CD14-positive monocyte (primary cell): ENCODE measurements at regions not wholly inside any gene's neighbourhood (a gene's known extent, or its start where the extent isn't known, plus 50 kb on each side); places are given as distances from the start of the nearest gene placed in this dataset.
A peak's percentile ranks its signal among the peaks of the same experiment; 100 is the strongest.

Source experiments
- DNase-seq, 3 donors: peaks; one replicate each; pipeline ENCODE4 v3.0.0-alpha.2; 2011 to 2022
- H2AFZ ChIP-seq: 2 replicates; pipeline ENCODE4 v1.6.0; 2012; ENCODE audit warnings: mild to moderate bottlenecking, low read depth, low read length, inconsistent platforms; ENCODE audit not compliant: insufficient read depth, poor library complexity, severe bottlenecking
- H3K27ac ChIP-seq, 2 donors: 1 replicate in 1 of 2; 2 replicates in 1 of 2; pipeline ENCODE4 v1.5.1; 2012 to 2013; ENCODE audit warnings: low read length in 2 of 2, control low read depth in 1 of 2, inconsistent platforms in 1 of 2, low read depth in 1 of 2, mild to moderate bottlenecking in 1 of 2
- H3K27me3 ChIP-seq, 2 donors: one replicate each; pipeline versions ENCODE4 v1.6.0 to v1.6.1; 2011 to 2013; ENCODE audit warnings: low read length in 2 of 2; ENCODE audit not compliant: control insufficient read depth in 2 of 2, insufficient read depth in 2 of 2
- H3K36me3 ChIP-seq, 2 donors: replicated peaks in 1 of 2; 1 replicate in 1 of 2; 2 replicates in 1 of 2; pipeline versions ENCODE4 v1.5.1 to v1.6.1; 2012 to 2013; ENCODE audit warnings: low read length in 2 of 2, control low read depth in 1 of 2, inconsistent platforms in 1 of 2, mild to moderate bottlenecking in 1 of 2; ENCODE audit not compliant: insufficient read depth in 2 of 2, control insufficient read depth in 1 of 2
- H3K4me1 ChIP-seq, 2 donors: 1 replicate in 1 of 2; 2 replicates in 1 of 2; pipeline versions ENCODE4 v1.5.1 to v1.6.1; 2012 to 2013; ENCODE audit warnings: low read length in 2 of 2, control low read depth in 1 of 2, inconsistent platforms in 1 of 2, mild to moderate bottlenecking in 1 of 2, moderate library complexity in 1 of 2; ENCODE audit not compliant: insufficient read depth in 2 of 2, control insufficient read depth in 1 of 2
- H3K4me2 ChIP-seq: replicated peaks from 2 replicates; pipeline ENCODE3; 2012; ENCODE audit warnings: low read length, moderate library complexity, mild to moderate bottlenecking; ENCODE audit not compliant: poor library complexity, severe bottlenecking; ENCODE audit errors: extremely low read depth
- H3K4me3 ChIP-seq, 3 experiments: fragments of 200-600 bp in 1 of 3; sonication (generic) in 1 of 3; replicated peaks in 1 of 3; 1 replicate in 2 of 3; 2 replicates in 1 of 3; pipeline ENCODE4 v1.5.1; 2011 to 2013; ENCODE audit warnings: low read length in 3 of 3, mild to moderate bottlenecking in 3 of 3, control low read depth in 2 of 3, low read depth in 2 of 3, inconsistent platforms in 1 of 3, moderate library complexity in 1 of 3
- H3K79me2 ChIP-seq: 2 replicates; pipeline ENCODE4 v1.6.0; 2012; ENCODE audit warnings: mild to moderate bottlenecking, control low read depth, inconsistent platforms, low read length, moderate library complexity; ENCODE audit not compliant: insufficient read depth
- H3K9ac ChIP-seq: 2 replicates; pipeline ENCODE4 v1.6.0; 2017; ENCODE audit warnings: low read length, mild to moderate bottlenecking; ENCODE audit not compliant: insufficient read depth, poor library complexity, severe bottlenecking
- H3K9me3 ChIP-seq, 2 donors: replicated peaks in 1 of 2; 1 replicate in 1 of 2; 2 replicates in 1 of 2; pipeline versions ENCODE4 v1.5.1 to v1.6.1; 2012 to 2013; ENCODE audit warnings: low read length in 2 of 2, control low read depth in 1 of 2; ENCODE audit not compliant: control insufficient read depth in 1 of 2, insufficient read depth in 1 of 2
- H4K20me1 ChIP-seq: 2 replicates; pipeline ENCODE4 v1.6.0; 2012; ENCODE audit warnings: mild to moderate bottlenecking, low read length, control low read depth, moderate library complexity; ENCODE audit not compliant: insufficient read depth
- H3K27ac Mint-ChIP-seq, 7 donors: one replicate each; pipeline ENCODE4 v1.8.0; 2020; ENCODE audit warnings: mild to moderate bottlenecking in 7 of 7, mixed read lengths in 7 of 7, moderate library complexity in 6 of 7, inconsistent platforms in 2 of 7
- H3K27me3 Mint-ChIP-seq, 3 donors: one replicate each; pipeline ENCODE4 v1.8.0; 2021 to 2022; ENCODE audit warnings: low read depth in 3 of 3, mild to moderate bottlenecking in 3 of 3, mixed read lengths in 3 of 3, moderate library complexity in 3 of 3, inconsistent platforms in 1 of 3
- H3K36me3 Mint-ChIP-seq, 2 donors: one replicate each; pipeline ENCODE4 v1.8.0; 2020; ENCODE audit warnings: mixed read lengths in 2 of 2, inconsistent platforms in 1 of 2, mild to moderate bottlenecking in 1 of 2
- H3K4me1 Mint-ChIP-seq: one replicate; pipeline ENCODE4 v1.8.0; 2020; ENCODE audit warnings: mild to moderate bottlenecking, mixed read lengths
- H3K4me3 Mint-ChIP-seq, 2 donors: one replicate each; pipeline ENCODE4 v1.8.0; 2020; ENCODE audit warnings: mild to moderate bottlenecking in 2 of 2, mixed read lengths in 2 of 2, moderate library complexity in 1 of 2
- H3K9me3 Mint-ChIP-seq, 7 donors: one replicate each; pipeline ENCODE4 v1.8.0; 2020 to 2022; ENCODE audit warnings: mixed read lengths in 7 of 7, mild to moderate bottlenecking in 6 of 7, moderate library complexity in 6 of 7, inconsistent platforms in 2 of 7
- CTCF ChIP-seq: fragments of 200-600 bp; IDR thresholded peaks from one replicate; pipeline ENCODE4 v1.8.0; 2022; ENCODE audit warnings: antibody characterized with exemption, mild to moderate bottlenecking
- WGBS: methylation state at CpG from one replicate; pipeline ENCODE4 v1.1.5; 2013; ENCODE audit warnings: missing lambda C conversion rate; ENCODE audit not compliant: insufficient coverage; 5-methylcytosine and 5-hydroxymethylcytosine counted together
- intact Hi-C, 2 donors: fragments of 100-400 bp; cut with micrococcal nuclease; formaldehyde crosslinking; loops; one replicate each; pipeline versions ENCODE4 v1.15.0 to v1.15.1; 2023

GRCh38 chr1:200337410-200337809, 72.4 kb downstream of the ZNF281 start:
- WGBS, result 0% methylated on average over 1 of the region's 2 CpGs
- H3K79me2 ChIP-seq, result no peaks in the 10 kb centered on the region
- no peaks in the 10 kb centered on the region for H3K27me3 ChIP-seq
- no peak overlapping the region for H3K27ac ChIP-seq
- H4K20me1 ChIP-seq, result no peaks in the 10 kb centered on the region
- no peak overlapping the region for H3K4me3 Mint-ChIP-seq
- no peaks in the 10 kb centered on the region for H3K9me3 ChIP-seq
- H3K36me3 Mint-ChIP-seq, result no peaks in the 10 kb centered on the region
- peaks cover 22% of the 10 kb centered on the region for H3K4me1 Mint-ChIP-seq
- peak overlapping the region; percentile 32 for H2AFZ ChIP-seq
- H3K36me3 ChIP-seq, result no peaks in the 10 kb centered on the region
- peak overlapping the region; percentile 8 for H3K4me2 ChIP-seq
- intact Hi-C loops, result no loop called here
- no peak overlapping the region for H3K9ac ChIP-seq
- H3K4me3 ChIP-seq, result no peak overlapping the region
- H3K9me3 Mint-ChIP-seq, result no peaks in the 10 kb centered on the region
- H3K27me3 Mint-ChIP-seq, result peaks cover 1 to 4% (median 2%) of the 10 kb centered on the region in 3 donors
- DNase-seq, result no peak
- peak overlapping the region in 3 of 7 donors; percentile 12 to 65 (median 52) for H3K27ac Mint-ChIP-seq
- peaks cover 14 to 15% of the 10 kb centered on the region in 2 donors for H3K4me1 ChIP-seq
- TF ChIP-seq CTCF, result no peak

- no peak for TF ChIP-seq CTCF
- intact Hi-C loops, result no loop called here
- Histone ChIP-seq H3K4me2 (no peak overlapping the region), H4K20me1 (no peaks in the 10 kb centered on the region), H3K79me2 (no peaks in the 10 kb centered on the region), H2AFZ (peak overlapping the region; percentile 32), H3K4me1 (peaks cover 11% of the 10 kb centered on the region in 2 donors), H3K36me3 (no peaks in the 10 kb centered on the region), H3K27me3 (no peaks in the 10 kb centered on the region), H3K27ac (no peak overlapping the region), H3K9me3 (no peaks in the 10 kb centered on the region), H3K4me3 (no peak overlapping the region), H3K9ac (no peak overlapping the region)
- H3K27ac Mint-ChIP-seq, result no peak overlapping the region
- H3K9me3 Mint-ChIP-seq, result no peaks in the 10 kb centered on the region
- H3K27me3 Mint-ChIP-seq, result peaks cover 1 to 4% (median 2%) of the 10 kb centered on the region in 3 donors
- no peak overlapping the region for H3K4me3 Mint-ChIP-seq
- H3K36me3 Mint-ChIP-seq, result no peaks in the 10 kb centered on the region
- 80% methylated on average over 1 of the region's 4 CpGs for WGBS
- no peak for DNase-seq
- peaks cover 18% of the 10 kb centered on the region for H3K4me1 Mint-ChIP-seq
Measured at GRCh38 chr1:200336901-200337391, 72.9 kb downstream of the ZNF281 start.
